D721Med (cell line): ENCODE measurements at regions not wholly inside any gene's neighbourhood (a gene's known extent, or its start where the extent isn't known, plus 50 kb on each side); places are given as distances from the start of the nearest gene placed in this dataset.

Experiments used
- DNase-seq: peaks from one replicate; pipeline ENCODE4 v3.0.0; 2011; ENCODE audit warnings: low spot score; ENCODE audit not compliant: insufficient read length
- FAIRE-seq: peaks from 2 replicates; lab custom pipeline; 2011; peaks lifted over from hg19 to GRCh38; lab: Jason Lieb, UNC
- TF ChIP-seq, protein P1 (sequence below): IDR thresholded peaks from 2 replicates; pipeline ENCODE4 v1.5.1; 2012; ENCODE audit warnings: mild to moderate bottlenecking, control low read depth; ENCODE audit not compliant: insufficient read depth; ENCODE audit errors: missing control alignments

DNA sequence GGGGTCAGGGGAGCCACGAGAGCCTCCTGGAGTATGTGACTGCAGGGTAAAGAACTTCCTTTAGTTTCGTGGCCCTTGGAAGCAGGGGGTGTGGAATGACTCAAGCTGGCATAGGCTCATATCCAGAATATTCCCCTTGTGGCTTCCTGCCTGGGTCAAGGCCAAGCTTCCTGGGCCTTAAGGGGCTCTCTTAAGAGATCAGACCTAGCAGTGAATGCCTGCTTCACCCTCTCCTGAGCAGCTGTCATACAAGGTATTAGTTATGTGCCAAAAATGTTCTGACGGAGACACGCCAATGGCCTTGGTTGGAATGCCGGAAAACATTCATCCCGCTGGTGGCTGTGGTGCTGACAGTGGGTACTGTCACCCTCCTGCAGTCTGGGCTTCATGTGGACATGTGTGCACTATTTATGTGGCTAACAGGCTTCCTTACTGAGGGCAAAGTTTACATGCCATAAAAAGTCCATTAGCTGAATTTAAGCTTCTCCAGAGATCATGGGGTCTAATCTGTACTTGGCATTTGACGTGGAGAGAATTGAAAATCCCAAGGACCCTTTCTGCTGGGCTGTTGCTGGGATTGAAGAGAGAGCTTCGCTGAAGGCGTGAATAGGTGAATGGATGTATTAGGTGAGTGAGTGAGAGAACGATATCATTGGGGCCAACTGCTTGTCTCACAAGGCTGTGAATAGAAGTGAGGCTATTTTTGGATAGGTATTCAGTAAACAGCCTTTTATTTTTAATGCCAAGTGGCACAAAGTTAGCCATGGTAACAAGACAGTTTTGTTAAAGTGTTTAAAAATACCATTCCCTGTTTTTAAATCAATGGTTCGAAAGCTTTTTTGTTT, 156.8 kb downstream of the MACROH2A1 start:
- TF ChIP-seq, protein P1, sequence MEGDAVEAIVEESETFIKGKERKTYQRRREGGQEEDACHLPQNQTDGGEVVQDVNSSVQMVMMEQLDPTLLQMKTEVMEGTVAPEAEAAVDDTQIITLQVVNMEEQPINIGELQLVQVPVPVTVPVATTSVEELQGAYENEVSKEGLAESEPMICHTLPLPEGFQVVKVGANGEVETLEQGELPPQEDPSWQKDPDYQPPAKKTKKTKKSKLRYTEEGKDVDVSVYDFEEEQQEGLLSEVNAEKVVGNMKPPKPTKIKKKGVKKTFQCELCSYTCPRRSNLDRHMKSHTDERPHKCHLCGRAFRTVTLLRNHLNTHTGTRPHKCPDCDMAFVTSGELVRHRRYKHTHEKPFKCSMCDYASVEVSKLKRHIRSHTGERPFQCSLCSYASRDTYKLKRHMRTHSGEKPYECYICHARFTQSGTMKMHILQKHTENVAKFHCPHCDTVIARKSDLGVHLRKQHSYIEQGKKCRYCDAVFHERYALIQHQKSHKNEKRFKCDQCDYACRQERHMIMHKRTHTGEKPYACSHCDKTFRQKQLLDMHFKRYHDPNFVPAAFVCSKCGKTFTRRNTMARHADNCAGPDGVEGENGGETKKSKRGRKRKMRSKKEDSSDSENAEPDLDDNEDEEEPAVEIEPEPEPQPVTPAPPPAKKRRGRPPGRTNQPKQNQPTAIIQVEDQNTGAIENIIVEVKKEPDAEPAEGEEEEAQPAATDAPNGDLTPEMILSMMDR = no peak
- DNase-seq (peak; percentile 6), FAIRE-seq (no peak)

DNA sequence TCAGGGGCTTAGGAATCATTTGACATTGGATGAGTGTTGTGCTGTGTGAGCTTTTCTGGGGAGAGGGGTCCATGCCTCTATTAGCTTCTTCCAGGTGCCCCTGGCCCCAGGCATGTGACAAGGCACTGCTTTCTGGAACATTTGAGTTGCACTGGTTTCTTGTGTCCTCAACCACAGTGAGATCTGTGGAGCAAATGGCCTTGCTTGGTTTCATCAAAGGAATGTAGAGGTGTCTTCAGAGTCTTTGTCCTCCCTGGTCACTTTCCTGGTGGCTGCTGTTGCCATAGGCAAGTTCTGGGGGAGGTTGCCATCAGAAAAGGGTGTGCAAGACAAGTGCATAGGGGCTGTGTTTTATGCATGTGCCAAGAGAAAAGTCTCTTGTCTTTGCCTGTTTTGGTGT, 157.5 kb downstream of the MACROH2A1 start:
- TF ChIP-seq, protein P1 = no peak
- DNase-seq (peak; percentile 14), FAIRE-seq (no peak)

DNA sequence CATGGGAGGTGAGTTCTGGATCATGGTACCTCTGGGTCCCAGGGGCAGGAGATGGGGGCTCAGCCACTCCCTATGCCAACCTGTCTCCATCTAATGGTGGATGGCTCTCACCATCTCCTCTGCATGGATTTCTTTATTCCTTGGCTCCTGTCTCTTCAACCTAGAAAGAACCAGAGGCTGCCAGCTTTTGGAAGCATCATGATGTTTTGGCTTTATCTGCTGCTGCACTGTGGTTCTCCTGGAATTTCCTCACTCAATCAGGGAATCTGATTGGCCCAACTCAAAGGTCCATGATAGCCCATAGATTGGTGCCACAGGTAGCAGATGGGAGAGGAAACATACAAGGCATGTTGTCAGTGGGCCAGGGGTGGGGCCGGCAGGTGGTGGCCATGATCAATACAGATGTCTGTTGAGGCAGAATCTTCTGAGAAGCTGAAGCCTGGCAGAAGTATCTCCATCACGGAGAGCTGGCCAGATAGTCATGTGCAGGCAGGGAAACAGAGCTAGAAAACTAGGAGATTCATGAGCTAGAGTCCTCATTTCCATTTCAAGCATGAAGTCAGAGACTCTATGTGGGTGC, 158.2 kb downstream of the MACROH2A1 start:
- DNase-seq (peak; percentile 7), FAIRE-seq (no peak)
- TF ChIP-seq, protein P1 = no peak

DNA sequence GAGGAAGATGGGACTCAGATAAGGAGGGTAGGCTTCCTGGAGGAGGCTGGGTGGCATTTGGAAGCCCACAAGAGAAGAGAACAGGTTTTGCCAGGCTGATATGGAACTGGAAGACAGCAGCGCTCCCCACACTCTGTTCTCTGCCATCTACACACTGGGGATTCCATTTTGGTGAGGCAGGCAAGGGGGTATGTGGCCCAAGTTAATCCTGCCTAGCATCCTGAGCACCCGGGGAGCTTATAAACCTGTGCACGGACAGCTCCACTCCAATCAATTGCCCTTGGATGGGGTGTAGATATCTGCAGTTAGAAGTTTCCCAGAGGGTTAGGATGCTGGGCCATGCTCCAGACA, 158.8 kb downstream of the MACROH2A1 start:
- TF ChIP-seq, protein P1 = no peak
- FAIRE-seq (no peak), DNase-seq (no peak)

DNA sequence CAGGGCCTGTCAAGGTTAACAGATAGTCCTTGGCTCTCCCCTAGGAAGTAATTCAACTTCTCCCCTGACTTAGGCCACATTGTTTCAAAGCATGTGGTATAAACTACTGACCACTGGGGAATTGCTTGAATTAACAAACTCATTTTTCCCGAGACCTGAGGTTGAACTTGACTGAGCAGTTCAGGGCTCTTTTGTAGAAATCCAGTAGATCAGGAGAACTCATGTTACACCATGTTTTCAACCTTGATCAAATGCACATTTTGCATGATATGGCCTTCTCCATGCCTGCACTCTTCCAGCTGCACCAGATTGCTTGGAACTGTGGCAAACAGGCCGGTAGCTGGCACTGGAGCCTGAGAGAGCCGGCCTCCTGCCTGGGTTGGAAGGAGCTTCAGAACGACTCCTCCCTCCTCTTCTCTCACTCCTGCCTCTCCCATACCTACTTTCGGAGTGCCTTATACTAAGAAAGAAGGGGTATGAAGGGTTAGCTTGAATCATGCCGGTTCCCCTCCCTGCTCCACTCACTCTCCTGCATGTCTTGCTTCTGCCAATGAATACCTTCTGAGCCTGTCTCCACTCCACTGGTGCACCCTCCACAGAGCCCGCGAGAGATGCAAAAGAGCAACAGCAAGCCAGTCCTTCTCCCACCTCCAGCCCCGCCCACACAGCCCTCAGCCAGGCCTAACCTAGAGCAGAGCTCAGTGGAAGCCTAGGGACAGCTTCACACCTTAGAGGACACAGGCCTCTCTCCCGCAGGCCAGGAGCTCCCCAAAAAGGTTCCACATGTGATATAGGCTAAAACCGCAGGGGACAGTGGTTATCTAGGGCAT, 159.4 kb downstream of the MACROH2A1 start:
- FAIRE-seq (no peak), DNase-seq (peak; percentile 7)
- TF ChIP-seq, protein P1 = no peak

DNA sequence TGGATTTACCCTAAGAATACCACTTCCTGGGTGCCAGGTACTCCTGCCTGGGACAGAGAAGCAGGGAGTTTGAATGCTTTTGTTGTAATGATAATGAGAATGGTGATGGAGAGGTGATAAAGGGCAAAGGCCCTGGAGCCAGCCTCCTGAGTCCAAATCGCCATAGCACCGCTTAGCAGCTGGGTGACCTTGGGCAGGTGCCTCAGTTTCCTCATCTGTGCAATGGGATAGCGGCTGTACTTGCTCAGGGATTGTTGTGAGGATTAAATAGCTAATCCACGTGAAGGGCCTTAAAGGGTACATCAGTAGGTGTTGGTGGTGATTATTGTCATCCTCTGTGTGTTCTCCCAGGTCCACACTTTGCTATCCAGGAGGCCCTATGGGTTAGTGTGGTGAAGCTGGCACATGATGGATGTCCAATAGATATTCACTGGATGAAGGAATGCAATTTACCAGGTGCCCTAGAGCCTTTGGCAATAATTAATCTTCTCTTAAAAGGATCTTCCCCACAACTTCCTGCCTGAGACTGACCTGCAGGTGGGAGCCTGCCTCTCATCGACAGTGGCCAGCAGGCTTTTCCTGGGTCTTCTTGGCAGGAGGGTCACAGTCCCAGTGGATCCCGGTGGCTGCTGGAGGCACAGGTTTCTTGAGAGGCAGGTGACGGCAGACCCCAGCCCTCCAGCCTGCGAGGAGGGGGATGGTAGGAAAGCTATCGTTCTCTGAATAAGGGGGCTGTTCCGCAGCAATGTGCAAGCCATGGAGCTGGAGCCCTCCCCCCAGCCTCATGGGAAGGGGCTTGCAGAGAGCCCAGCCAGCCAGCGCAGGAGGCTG, 160.2 kb downstream of the MACROH2A1 start:
- FAIRE-seq = no peak
- DNase-seq = peak; percentile 7
- TF ChIP-seq, protein P1 = no peak
